OCI-LY1 (cell line): ENCODE measurements at regions not wholly inside any gene's neighbourhood (a gene's known extent, or its start where the extent isn't known, plus 50 kb on each side); places are given as distances from the start of the nearest gene placed in this dataset.

Source experiments
- H2AFZ ChIP-seq: fragments of 200-600 bp; sonication (generic), shearing (Covaris generic); 2 replicates; pipeline ENCODE4 v1.6.0; 2014; ENCODE audit warnings: antibody characterized with exemption, mild to moderate bottlenecking, low read length
- H3F3A ChIP-seq: fragments of 200-600 bp; sonication (generic), shearing (Covaris generic); 2 replicates; pipeline ENCODE4 v1.6.0; 2014; ENCODE audit warnings: mild to moderate bottlenecking, antibody characterized with exemption, low read length, moderate library complexity; ENCODE audit not compliant: insufficient read depth
- H3K27ac ChIP-seq: fragments of 200-600 bp; sonication (generic); 2 replicates; pipeline ENCODE4 v1.5.1; 2014; ENCODE audit warnings: low read length, mixed run types, mild to moderate bottlenecking, low read depth; ENCODE audit not compliant: poor library complexity, severe bottlenecking
- H3K27me3 ChIP-seq: fragments of 200-600 bp; sonication (generic); 2 replicates; pipeline ENCODE4 v1.6.0; 2014; ENCODE audit warnings: antibody characterized with exemption, mild to moderate bottlenecking, low read length, moderate library complexity; ENCODE audit not compliant: insufficient read depth
- H3K36me3 ChIP-seq: fragments of 200-600 bp; sonication (generic); 2 replicates; pipeline ENCODE4 v1.6.1; 2014; ENCODE audit warnings: mild to moderate bottlenecking, antibody characterized with exemption, low read length, moderate library complexity, mixed read lengths; ENCODE audit not compliant: insufficient read depth
- H3K4me1 ChIP-seq: fragments of 200-600 bp; sonication (generic); 2 replicates; pipeline ENCODE4 v1.5.1; 2014; ENCODE audit warnings: mild to moderate bottlenecking, low read length, moderate library complexity; ENCODE audit not compliant: insufficient read depth, severe bottlenecking
- H3K4me2 ChIP-seq: fragments of 200-600 bp; sonication (generic), shearing (Covaris generic); 2 replicates; pipeline ENCODE4 v1.6.1; 2014; ENCODE audit warnings: low read length
- H3K4me3 ChIP-seq: fragments of 200-600 bp; sonication (generic); 2 replicates; pipeline ENCODE4 v1.5.1; 2014; ENCODE audit warnings: low read length, low read depth, mild to moderate bottlenecking, mixed read lengths; ENCODE audit not compliant: poor library complexity, severe bottlenecking
- H3K79me2 ChIP-seq: fragments of 200-600 bp; shearing (Covaris generic); 2 replicates; pipeline ENCODE4 v1.6.1; 2016; ENCODE audit warnings: mixed run types, low read length, mixed read lengths; ENCODE audit not compliant: insufficient read depth
- H3K9ac ChIP-seq: fragments of 200-600 bp; sonication (generic), shearing (Covaris generic); 2 replicates; pipeline ENCODE4 v1.6.1; 2014; ENCODE audit warnings: mild to moderate bottlenecking, low read length, mixed read lengths
- H3K9me2 ChIP-seq: fragments of 200-600 bp; sonication (generic), shearing (Covaris generic); 2 replicates; pipeline ENCODE4 v1.6.1; 2014; ENCODE audit warnings: low read depth, mild to moderate bottlenecking, low read length, mixed read lengths
- H3K9me3 ChIP-seq: fragments of 200-600 bp; shearing (Covaris generic); 2 replicates; pipeline ENCODE4 v1.6.1; 2014; ENCODE audit warnings: low read length, mixed read lengths
- H4K20me1 ChIP-seq: fragments of 200-600 bp; sonication (generic), shearing (Covaris generic); 2 replicates; pipeline ENCODE4 v1.6.0; 2016; ENCODE audit warnings: mild to moderate bottlenecking, low read length; ENCODE audit not compliant: insufficient read depth
- CTCF ChIP-seq: fragments of 200-600 bp; sonication (generic), shearing (Covaris generic); IDR thresholded peaks from 2 replicates; pipeline ENCODE4 v1.5.1; 2017; ENCODE audit warnings: mild to moderate bottlenecking, antibody characterized with exemption, low read length, moderate library complexity, mixed read lengths
- EZH2 ChIP-seq: fragments of 200-600 bp; sonication (generic), shearing (Covaris generic); IDR thresholded peaks from 2 replicates; pipeline ENCODE4 v1.8.0; 2017; ENCODE audit warnings: borderline replicate concordance, mixed run types, mild to moderate bottlenecking, antibody characterized with exemption, low read length, moderate library complexity, mixed read lengths

DNA sequence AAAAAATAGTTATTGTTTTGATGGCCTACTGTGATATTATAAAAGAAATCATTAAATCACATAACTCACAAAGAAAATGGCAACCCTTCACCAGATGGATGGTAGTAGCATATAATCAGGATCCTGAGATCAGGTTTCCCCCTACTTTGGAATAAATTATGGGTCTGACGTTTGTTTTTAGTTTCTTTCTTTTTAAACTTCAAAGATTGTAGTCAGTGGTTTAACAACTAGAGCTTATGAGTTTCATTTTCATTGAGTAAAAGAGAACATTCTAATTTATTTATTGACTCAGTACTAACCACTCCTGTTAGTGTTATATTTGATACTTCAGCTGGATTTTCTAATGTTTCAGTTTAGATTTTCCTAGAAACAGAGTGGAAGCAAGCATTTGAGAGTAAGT lies 218.0 kb upstream of the PCSK5 start:
- Histone ChIP-seq H3K79me2 (no peaks in the 10 kb centered on the region), H3K4me3 (no peak overlapping the region), H3K27me3 (no peaks in the 10 kb centered on the region), H3K4me2 (no peak overlapping the region), H3K36me3 (no peaks in the 10 kb centered on the region), H2AFZ (no peak overlapping the region), H3K9me2 (no peaks in the 10 kb centered on the region), H3F3A (no peaks in the 10 kb centered on the region), H3K4me1 (peaks cover 31% of the 10 kb centered on the region), H3K9ac (no peak overlapping the region), H3K27ac (no peak overlapping the region), H3K9me3 (no peaks in the 10 kb centered on the region), H4K20me1 (no peaks in the 10 kb centered on the region)
- TF ChIP-seq CTCF (no peak), EZH2 (no peak)

DNA sequence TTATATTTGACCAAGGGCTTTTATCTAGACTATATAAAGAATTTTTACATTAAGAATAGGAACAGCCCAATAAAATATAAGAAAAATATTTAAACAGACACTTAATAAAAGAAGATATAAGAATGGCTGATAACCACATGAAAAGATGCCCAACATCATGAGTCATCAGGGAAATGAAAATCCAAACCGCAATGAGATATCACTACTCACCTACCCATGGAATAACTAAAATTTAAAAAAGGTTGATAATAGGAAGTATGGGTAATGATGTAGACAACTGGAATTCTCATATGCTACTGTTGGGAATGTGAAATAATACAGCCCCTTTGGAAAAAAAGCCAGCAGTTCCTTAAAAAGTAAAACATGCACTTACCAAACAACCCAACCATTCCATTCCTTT lies 206.9 kb upstream of the PCSK5 start:
- H4K20me1 ChIP-seq: no peaks in the 10 kb centered on the region
- H3K9me2 ChIP-seq: no peaks in the 10 kb centered on the region
- H3K4me3 ChIP-seq: no peak overlapping the region
- H3K9me3 ChIP-seq: peaks cover 9% of the 10 kb centered on the region; the same call in 1 of the 2 replicates
- no peak for TF ChIP-seq EZH2
- TF ChIP-seq CTCF: no peak
- H3K27me3 ChIP-seq: no peaks in the 10 kb centered on the region
- H2AFZ ChIP-seq: no peak overlapping the region
- H3K4me1 ChIP-seq: peaks cover 19% of the 10 kb centered on the region
- no peaks in the 10 kb centered on the region; the same call in 1 of the 2 replicates for H3K36me3 ChIP-seq
- no peaks in the 10 kb centered on the region for H3K79me2 ChIP-seq
- H3K9ac ChIP-seq: no peak overlapping the region
- H3K27ac ChIP-seq: no peak overlapping the region
- H3F3A ChIP-seq: no peaks in the 10 kb centered on the region
- H3K4me2 ChIP-seq: no peak overlapping the region

DNA sequence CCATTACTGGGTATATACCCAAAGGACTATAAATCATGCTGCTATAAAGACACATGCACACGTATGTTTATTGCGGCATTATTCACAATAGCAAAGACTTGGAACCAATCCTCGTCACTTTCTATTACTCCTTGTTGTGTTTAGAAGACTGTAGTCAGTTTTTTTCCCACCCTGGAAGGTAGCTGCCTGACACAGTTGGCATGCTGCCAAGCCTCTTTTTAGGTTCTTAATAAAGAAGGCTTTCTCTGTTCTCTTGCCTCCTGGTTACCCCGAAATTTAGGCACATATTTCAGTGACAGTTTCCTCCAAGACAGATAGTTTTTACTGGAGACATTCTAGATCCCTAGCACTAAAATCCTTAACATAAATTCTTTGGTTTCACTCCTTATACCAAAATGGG lies 205.4 kb upstream of the PCSK5 start:
- Histone ChIP-seq H3K36me3 (no peaks in the 10 kb centered on the region; the same call in 1 of the 2 replicates), H3K4me1 (peaks cover 22% of the 10 kb centered on the region), H4K20me1 (no peaks in the 10 kb centered on the region), H3K9me2 (no peaks in the 10 kb centered on the region), H3K27ac (no peak overlapping the region), H3K4me3 (no peak overlapping the region), H3K27me3 (no peaks in the 10 kb centered on the region), H3K4me2 (no peak overlapping the region), H3K9ac (no peak overlapping the region), H3K79me2 (no peaks in the 10 kb centered on the region), H2AFZ (no peak overlapping the region), H3K9me3 (peaks cover 9% of the 10 kb centered on the region; the same call in 1 of the 2 replicates), H3F3A (no peaks in the 10 kb centered on the region)
- no peak for TF ChIP-seq CTCF
- TF ChIP-seq EZH2: no peak
